HG03066 (cell line): ENCODE measurements at regions not wholly inside any gene's neighbourhood (a gene's known extent, or its start where the extent isn't known, plus 50 kb on each side); places are given as distances from the start of the nearest gene placed in this dataset.

Experiments used
- ATAC-seq: cut with Tn5 transposase; IDR thresholded peaks from one replicate; pipeline ENCODE4 v1.9.1; 2021; ENCODE audit warnings: low read depth; ENCODE audit not compliant: unreplicated experiment

- ATAC-seq = no peak
Measured at GRCh38 chr3:18888370-18888769, 259.9 kb upstream of the KCNH8 start.

- ATAC-seq = no peak
Measured at GRCh38 chr3:18886331-18886730, 262.0 kb upstream of the KCNH8 start.

- ATAC-seq = no peak
Measured at GRCh38 chr3:18885612-18886011, 262.7 kb upstream of the KCNH8 start.

DNA sequence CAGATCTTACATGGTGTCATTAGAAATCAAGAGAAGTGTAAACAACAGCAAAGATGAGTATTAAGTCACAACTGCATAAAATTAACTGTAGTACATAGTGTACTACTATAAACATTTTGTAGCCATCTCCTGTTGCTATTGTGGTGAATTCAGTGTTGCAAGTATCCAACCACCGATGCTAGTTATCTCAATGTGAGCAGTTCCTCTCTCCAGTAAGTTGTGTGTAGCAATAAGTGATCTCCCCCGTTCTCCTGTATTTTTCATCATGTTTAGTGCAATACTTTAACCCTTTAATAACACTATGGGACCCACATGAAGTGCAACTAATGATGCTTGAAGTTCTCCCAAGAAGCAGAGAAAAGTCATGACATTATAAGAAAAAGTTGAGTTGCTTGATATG is 264.7 kb upstream of the KCNH8 start:
- ATAC-seq = no peak

DNA sequence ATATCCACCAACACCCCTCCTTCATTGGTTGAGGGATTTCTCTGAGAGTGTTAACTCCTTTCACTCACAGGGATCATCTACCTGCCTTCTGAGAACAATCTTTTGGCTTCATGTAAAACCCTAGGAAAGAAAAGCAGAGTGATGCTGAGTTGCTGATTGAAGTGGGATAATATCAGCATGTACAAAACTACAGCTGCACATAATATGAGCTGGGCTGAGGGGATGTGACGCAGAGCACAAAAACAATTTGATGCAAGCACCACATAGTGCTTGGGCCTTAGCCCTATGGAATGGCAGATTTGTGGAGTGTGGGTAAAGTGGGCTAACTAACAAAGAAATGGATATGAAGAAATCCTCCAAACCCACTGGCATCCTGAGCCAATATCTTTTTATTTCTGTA is 267.6 kb upstream of the KCNH8 start:
- no peak for ATAC-seq

DNA sequence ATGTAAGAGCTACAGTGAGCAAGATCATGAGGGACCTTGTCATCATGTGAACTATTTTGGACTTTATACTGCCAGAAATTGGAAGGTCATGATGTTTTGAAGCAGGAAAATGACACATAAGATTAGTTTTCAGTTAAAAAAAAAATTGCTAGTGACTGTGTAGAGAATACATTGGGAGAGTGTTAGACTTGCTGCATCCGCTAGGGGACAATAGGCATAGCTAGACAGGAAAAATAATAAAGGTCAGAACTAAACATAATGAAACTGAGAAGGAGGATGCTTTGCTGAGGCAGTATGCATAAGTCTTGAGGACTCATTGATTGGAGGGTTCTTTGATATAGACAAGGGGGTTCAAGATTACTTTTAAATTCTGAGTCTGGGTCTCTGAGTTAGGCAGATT is 275.8 kb upstream of the KCNH8 start:
- ATAC-seq = no peak

GRCh38 chr3:18870642-18871041 is 277.7 kb upstream of the KCNH8 start:
- no peak for ATAC-seq

DNA sequence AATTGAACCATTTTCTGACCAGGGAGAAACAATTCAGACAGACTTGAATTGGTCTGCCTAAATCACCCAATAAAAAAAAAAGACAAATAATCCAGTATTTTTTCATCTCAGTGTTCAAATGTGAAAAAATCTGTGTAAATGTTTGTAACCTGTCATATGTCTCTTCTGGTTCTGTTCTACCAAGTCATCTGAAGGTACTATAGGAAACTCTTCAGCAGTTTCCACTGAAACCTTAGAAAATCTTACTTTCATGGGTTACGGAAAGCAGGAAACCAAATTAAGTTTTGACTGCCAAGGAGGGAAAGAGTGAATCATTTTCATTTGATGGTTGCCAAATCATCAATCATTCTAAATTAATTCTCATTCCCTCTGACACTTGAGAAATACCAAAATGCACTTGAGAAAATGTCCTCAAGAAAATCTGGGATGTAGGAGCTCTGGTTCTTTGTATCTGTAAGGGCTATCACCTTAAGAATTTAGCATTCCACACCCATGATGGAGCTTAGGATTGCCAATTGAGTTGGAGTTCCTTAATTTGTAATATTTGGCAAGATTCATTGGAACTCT is 278.2 kb upstream of the KCNH8 start:
- no peak for ATAC-seq

DNA sequence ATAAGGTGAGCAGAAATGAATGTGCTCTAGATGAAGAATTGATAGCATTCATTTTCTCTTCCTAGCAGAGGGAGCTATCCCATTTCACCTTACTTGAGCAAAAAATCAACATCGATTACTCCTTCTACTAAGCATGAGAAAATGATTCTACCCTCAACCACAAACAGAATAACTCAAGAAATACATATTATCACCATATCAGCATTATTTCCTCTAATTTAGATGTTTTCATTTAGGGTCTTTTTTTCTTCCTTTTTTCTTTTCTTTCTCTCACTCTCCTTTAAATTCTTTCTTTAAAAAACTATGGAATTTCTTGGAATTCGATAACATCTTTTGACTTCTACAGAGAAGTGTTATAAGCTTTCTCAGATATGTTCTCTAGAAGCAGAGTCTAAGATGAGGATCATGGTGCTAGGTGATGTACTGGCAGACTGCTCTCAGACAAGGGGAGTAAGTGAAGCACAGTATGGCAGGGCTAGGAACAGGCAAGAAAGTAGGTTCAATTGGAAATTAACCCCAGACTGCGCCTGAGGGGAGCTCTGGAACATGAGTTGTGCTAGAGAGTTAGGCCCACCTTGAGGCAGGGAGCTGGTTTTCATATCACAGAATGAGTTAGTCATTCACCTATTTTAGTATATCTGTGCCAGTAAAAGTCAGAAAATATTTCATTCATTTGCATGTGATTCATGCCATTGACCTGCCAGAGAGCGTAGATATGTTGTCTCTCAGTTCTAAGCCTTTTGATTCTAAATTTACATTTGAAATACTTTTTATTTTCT is 279.2 kb upstream of the KCNH8 start:
- ATAC-seq = no peak

DNA sequence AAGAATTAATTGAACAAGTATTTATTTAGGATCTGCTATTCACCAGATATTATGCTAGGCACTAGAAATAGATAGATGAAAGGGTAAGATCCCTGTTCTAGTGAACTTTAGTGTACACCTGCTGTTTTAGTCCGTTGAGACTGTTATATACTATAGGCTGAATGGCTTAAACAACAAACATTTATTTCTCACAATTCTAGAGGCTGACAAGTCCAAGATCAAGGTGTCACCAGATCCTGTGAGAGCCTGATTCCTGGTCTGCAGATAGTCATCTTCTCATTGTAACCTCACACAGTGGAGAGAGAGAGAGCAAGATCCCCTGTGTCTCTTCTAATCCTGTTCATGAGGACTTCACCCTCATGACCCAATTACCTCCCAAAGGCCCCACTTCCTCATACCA is 281.4 kb upstream of the KCNH8 start:
- ATAC-seq = no peak

DNA sequence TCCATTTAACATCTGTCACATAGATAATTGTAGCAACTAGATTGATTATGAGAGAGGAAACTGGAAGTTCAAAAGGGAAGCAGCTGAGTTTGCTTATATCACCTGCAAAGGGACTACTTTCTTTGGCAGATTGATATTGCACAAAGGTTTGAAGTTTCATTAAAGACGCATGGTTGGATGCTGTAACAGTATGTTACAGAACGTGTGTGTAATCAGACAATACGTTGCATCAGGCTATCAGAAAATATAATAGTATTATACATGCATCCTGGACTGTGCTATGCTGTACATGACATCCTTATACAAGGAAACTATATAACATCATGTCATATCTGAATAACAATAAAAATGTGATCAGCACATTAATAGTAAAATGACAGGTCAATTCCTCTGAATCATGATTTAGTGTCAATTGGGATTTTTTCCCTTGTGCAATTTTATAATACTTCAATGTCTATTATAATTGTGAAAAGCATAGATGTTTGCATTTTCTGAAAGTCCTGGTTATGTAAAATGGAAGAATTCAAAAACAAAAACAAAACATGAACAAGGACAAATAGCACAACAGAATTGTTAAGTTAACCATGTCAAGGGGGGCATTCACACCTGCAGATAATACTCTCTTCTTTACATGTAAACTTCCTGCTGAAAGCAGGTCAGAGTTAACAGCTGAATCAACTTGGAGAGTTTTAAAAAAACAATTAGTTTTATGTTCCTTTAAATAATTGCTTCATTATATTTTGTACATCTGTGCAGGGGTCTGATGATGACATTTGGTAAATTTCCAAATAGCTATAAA is 283.2 kb upstream of the KCNH8 start:
- no peak for ATAC-seq

DNA sequence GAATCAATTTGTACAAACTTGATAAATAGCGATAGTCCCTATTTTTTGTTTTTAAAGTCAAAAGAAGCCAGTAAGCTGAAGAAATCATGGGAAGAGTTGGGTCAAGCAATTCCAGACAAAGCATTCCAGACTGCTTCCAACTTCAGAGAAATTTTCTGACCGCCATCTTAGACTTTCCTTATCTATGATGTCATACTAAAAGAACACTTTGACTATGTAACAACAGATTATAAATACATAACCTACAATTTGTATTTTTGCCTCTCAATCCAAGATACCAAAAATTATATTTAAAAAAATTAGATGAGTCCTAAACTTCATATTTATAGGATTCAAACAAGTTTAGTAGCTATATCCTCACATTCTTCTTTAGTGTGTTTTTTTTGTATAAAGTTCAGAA is 286.2 kb upstream of the KCNH8 start:
- ATAC-seq = no peak

DNA sequence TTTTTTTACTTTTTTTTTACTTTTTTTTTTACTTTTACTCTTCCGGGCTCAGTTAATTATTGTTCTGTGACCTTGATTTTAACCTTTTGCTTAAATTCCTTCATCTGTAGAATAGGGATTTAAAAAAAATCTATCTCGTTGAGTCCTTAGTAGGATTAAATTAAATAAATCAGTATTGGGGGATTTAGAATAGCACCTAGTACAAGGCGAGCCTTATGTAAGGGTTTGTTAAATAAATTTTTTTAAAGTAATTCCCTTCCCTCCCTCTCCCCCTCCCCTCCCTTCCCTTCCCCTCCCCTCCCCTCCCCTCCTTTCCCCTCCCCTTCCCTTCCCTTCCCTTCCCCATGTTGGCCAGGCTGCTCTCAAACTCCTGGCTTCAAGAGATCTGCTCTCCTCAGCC is 287.2 kb upstream of the KCNH8 start:
- ATAC-seq = no peak

- no peak for ATAC-seq
Measured at GRCh38 chr3:18853269-18853668, 295.0 kb upstream of the KCNH8 start.

DNA sequence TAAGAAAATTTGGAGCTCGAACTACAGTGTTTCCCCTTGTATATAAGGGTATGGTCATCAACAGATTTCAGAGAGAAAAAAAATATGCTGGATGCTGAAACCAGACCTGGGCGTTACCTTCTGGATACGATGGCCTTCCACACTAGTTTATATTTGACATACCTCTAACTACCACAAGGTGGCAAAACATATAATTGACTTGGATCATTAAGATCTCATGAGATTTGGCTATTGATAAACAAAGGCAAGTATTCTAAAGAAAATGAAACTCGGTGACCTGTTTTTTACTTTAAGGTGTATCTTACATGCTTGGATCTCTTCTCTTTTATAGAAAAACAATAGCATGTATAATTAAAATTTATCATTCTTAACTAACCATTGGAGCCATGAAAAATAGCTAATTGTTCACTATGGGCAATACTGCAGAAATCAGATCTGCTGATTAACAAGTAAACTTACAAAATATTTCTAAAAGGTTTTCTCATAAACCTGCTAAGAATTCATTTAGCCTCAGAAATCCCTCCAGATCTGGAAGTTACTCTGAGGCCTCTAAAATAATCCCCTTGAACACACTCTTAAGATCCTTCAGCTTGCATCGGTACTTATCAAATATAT is 300.6 kb upstream of the KCNH8 start:
- ATAC-seq = no peak

- no peak for ATAC-seq
Measured at GRCh38 chr3:18843983-18844382, 304.3 kb upstream of the KCNH8 start.

DNA sequence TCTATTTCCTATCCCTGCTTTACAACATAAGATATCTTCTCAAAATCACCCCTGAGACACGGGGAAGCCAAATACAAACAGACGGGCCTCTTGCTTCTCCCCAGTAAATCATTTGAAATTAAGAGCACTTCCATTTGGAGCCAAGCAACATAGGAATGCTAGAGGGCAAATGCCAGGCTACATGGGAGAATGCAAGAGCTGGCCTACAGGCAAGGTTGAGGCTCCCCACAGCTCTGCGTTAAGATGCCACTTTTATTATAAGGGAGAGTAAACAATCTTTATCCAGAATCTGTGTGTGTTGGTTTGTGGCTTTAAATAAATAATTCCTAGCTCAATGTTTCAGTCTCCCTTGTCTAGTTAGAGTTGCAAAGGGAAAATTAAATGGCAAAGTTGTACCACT is 305.1 kb upstream of the KCNH8 start:
- no peak for ATAC-seq

DNA sequence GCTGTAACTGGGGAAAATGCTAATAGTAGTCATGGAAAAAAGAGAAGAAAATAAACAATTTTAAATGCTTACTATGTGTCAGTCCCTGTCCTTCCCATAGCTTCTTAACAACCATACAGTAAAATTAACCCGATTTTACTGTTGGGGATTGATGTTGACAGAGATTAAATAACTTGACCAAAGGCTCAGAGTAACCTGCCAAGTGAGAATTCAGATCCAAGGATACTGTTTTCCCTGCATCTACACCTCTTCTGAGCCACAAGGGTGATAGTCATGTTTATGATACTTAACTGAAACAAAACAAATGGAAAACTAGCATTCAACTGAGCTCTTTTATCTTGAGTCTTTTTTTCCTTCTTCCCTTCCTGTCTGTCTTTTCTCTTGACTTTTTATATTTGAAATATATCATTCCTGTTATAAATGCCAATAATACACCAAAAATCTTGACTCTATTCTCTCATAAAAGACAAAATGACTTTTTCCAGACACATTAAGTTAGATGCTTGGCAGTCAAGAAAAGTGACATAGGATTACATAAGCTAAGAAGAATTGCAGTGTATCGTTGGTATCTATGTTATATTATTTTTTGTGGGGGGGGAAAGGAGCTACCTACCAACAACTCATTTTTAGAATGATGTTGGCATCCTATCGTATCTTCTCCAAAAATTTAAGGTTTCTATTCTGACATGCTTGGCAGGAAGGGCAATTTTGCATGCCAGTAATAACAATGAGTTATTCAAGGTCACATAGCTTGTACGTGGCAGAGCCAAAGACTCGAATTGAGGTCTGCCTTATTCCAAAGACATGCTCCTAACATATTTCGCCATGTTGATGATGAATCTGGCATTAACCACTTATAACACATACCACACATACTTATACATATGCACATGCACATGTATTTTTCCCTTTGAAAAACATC is 306.6 kb upstream of the KCNH8 start:
- no peak for ATAC-seq

- ATAC-seq = no peak
Measured at GRCh38 chr3:18840535-18841137, 307.7 kb upstream of the KCNH8 start.

- no peak for ATAC-seq
Measured at GRCh38 chr3:18838758-18839157, 309.6 kb upstream of the KCNH8 start.
